ENCODE measurements at regions not wholly inside any gene's neighbourhood (a gene's known extent, or its start where the extent isn't known, plus 50 kb on each side); places are given as distances from the start of the nearest gene placed in this dataset.

DNA sequence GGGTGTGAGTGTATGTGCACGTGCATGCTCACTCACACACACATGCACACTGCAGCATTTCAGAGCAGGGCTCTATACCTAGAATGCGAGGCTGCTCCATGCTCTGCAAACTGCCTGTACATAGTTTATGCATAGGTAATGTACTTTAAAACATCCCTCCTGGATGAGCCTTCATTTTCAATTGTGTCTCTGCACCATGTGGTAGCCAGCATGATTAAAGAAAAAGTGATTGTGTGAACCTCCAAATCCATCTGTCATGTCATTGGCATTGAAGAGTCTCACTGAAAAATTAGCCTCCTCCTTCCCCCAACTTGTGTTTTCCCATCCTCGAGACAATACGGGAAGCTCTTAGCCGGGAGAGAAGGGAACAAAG is 120.9 kb upstream of the SPATS2L start:
- POLR2A ChIA-PET: no interaction called here
- TF ChIP-seq, protein P1, sequence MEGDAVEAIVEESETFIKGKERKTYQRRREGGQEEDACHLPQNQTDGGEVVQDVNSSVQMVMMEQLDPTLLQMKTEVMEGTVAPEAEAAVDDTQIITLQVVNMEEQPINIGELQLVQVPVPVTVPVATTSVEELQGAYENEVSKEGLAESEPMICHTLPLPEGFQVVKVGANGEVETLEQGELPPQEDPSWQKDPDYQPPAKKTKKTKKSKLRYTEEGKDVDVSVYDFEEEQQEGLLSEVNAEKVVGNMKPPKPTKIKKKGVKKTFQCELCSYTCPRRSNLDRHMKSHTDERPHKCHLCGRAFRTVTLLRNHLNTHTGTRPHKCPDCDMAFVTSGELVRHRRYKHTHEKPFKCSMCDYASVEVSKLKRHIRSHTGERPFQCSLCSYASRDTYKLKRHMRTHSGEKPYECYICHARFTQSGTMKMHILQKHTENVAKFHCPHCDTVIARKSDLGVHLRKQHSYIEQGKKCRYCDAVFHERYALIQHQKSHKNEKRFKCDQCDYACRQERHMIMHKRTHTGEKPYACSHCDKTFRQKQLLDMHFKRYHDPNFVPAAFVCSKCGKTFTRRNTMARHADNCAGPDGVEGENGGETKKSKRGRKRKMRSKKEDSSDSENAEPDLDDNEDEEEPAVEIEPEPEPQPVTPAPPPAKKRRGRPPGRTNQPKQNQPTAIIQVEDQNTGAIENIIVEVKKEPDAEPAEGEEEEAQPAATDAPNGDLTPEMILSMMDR (IDR thresholded peaks at IDR 0.05; ENCODE audit: insufficient read depth, low read depth, low read length): no peak
- CTCF ChIA-PET: no interaction called here

DNA sequence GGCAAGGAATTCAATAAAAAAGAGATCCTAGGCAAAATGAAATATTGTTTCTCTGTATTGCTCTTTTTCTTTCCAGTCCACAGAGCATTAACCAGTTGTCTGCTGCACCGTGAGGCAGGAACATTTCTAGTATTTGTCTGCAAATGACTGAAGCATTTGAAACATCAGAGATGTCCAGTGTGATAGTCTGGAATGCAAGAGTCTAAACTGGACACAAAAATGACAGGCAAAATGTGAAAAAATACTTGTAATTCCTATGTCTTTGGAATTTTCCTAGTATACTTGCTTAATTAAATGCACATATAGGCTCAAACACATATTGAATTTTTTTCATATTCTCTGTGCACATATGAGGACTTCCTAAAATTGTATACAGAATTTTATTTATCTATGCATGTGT is 120.5 kb upstream of the SPATS2L start:
- no peak for DNase-seq (ENCODE audit: low read depth)
- POLR2A ChIA-PET: no interaction called here
- TF ChIP-seq, protein P1 (IDR thresholded peaks at IDR 0.05; ENCODE audit: insufficient read depth, low read depth, low read length): no peak
- H3K27me3 ChIP-seq (ENCODE audit: control insufficient read depth, insufficient read depth, low read length): peaks cover 12% of the 10 kb centered on the region
- CTCF ChIA-PET: no interaction called here
- no peak overlapping the region for H3K4me3 ChIP-seq (ENCODE audit: low read depth, low read length)
- no peaks in the 10 kb centered on the region for H3K36me3 ChIP-seq (ENCODE audit: control insufficient read depth, insufficient read depth, low read length)

More for the DNA sequence above, 120.9 kb upstream of the SPATS2L start:
- DNase-seq (ENCODE audit: low read depth): no peak
- H3K27me3 ChIP-seq (ENCODE audit: control insufficient read depth, insufficient read depth, low read length): peaks cover 14% of the 10 kb centered on the region
- no peak overlapping the region for H3K4me3 ChIP-seq (ENCODE audit: low read depth, low read length)
- no peaks in the 10 kb centered on the region for H3K36me3 ChIP-seq (ENCODE audit: control insufficient read depth, insufficient read depth, low read length)

DNA sequence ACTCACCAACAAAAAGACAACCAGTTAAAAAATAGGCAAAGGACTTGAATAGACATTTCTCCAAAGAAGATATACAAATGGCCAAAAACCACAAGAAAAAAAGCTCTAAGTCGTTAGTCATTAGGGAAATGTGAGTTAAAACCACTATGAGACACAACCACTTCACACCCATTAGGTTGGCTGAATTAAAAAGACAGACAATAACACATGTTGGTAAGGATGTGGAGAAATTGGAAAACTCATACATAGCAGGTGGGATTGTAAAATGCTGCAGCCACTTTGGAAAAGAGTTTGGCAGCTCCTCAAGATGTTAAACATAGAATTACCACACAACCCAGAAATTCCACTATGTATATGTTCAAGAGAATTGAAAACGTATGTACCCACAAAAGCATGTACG is 117.6 kb upstream of the SPATS2L start:
- H3K27me3 ChIP-seq (ENCODE audit: control insufficient read depth, insufficient read depth, low read length): peaks cover 4% of the 10 kb centered on the region; the same call in 1 of the 2 replicates
- TF ChIP-seq, protein P1 (IDR thresholded peaks at IDR 0.05; ENCODE audit: insufficient read depth, low read depth, low read length): no peak
- ChIA-PET CTCF (no interaction called here), POLR2A (no interaction called here)
- H3K36me3 ChIP-seq (ENCODE audit: control insufficient read depth, insufficient read depth, low read length): no peaks in the 10 kb centered on the region
- H3K4me3 ChIP-seq (ENCODE audit: low read depth, low read length): no peak overlapping the region
- no peak for DNase-seq (ENCODE audit: low read depth)

DNA sequence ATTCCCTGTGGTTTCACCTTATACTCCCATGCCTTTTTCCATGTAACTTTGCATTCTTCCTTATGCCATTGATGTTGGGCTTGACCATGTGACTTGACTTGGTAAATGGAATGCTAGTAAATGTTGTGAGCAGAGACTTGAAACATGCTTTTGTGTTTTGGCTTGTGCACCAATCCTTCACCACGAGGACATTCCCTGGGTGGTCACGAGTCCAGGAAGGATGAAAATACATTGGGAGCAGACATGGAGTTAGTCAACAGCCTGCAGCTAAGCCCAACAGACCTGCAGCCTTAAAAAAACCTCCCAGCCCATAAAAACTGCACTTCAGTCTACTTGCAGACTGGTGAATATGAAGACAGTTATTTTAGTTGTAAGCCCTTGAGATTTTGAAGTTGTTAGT is 116.5 kb upstream of the SPATS2L start:
- POLR2A ChIA-PET: no interaction called here
- Histone ChIP-seq H3K36me3 (ENCODE audit: control insufficient read depth, insufficient read depth, low read length) (no peaks in the 10 kb centered on the region), H3K27me3 (ENCODE audit: control insufficient read depth, insufficient read depth, low read length) (peaks cover 1% of the 10 kb centered on the region), H3K4me3 (ENCODE audit: low read depth, low read length) (no peak overlapping the region)
- DNase-seq (ENCODE audit: low read depth): peak; percentile 87
- TF ChIP-seq, protein P1 (IDR thresholded peaks at IDR 0.05; ENCODE audit: insufficient read depth, low read depth, low read length): no peak
- CTCF ChIA-PET: interaction anchor here (1.1 to 1.8 kb wide), 2 partner anchors 8 to 13 kb away, joined by 3 to 6 read pairs; no protein-coding TSS in a partner anchor

DNA sequence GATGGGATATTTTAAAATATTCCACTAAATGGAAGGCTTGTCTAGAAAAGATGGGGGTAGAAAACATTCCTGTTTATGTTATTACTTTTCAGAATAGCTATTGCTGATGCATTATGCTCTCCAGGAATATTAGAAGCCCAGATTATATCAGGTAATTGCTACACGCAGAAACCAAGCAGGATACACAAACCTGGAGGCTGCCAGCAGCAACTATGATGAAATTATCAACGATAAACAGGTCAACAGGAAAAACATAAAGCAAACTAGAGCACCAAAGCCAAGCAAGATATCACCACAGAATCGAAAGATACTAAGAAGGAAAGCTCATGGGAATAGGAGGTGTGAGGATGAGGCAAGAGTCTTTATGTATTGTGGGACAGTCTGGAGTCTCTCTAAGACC is 113.2 kb upstream of the SPATS2L start:
- TF ChIP-seq, protein P1 (IDR thresholded peaks at IDR 0.05; ENCODE audit: insufficient read depth, low read depth, low read length): no peak
- DNase-seq (ENCODE audit: low read depth): no peak
- POLR2A ChIA-PET: no interaction called here
- H3K27me3 ChIP-seq (ENCODE audit: control insufficient read depth, insufficient read depth, low read length): peaks cover 4% of the 10 kb centered on the region
- CTCF ChIA-PET: no interaction called here
- H3K4me3 ChIP-seq (ENCODE audit: low read depth, low read length): no peak overlapping the region
- no peaks in the 10 kb centered on the region for H3K36me3 ChIP-seq (ENCODE audit: control insufficient read depth, insufficient read depth, low read length)
